ENCODE measurements at regions not wholly inside any gene's neighbourhood (a gene's known extent, or its start where the extent isn't known, plus 50 kb on each side); places are given as distances from the start of the nearest gene placed in this dataset.
A peak's percentile ranks its signal among the peaks of the same experiment; 100 is the strongest.

GRCh38 chr6:14065350-14065749 is 52.2 kb upstream of the CD83 start:
- Mint-ChIP-seq H3K9me3 (ENCODE audit: low read depth) (peaks cover 8% of the 10 kb centered on the region), H3K36me3 (ENCODE audit: low read depth) (no peaks in the 10 kb centered on the region), H3K27ac (ENCODE audit: unreplicated experiment) (no peak overlapping the region), H3K4me3 (ENCODE audit: unreplicated experiment) (no peak overlapping the region), H3K27me3 (ENCODE audit: low read depth) (no peaks in the 10 kb centered on the region), H3K4me1 (ENCODE audit: low read depth) (peaks cover 18% of the 10 kb centered on the region)
- no peak for DNase-seq (ENCODE audit: low spot score)
- TF ChIP-seq, protein P1, sequence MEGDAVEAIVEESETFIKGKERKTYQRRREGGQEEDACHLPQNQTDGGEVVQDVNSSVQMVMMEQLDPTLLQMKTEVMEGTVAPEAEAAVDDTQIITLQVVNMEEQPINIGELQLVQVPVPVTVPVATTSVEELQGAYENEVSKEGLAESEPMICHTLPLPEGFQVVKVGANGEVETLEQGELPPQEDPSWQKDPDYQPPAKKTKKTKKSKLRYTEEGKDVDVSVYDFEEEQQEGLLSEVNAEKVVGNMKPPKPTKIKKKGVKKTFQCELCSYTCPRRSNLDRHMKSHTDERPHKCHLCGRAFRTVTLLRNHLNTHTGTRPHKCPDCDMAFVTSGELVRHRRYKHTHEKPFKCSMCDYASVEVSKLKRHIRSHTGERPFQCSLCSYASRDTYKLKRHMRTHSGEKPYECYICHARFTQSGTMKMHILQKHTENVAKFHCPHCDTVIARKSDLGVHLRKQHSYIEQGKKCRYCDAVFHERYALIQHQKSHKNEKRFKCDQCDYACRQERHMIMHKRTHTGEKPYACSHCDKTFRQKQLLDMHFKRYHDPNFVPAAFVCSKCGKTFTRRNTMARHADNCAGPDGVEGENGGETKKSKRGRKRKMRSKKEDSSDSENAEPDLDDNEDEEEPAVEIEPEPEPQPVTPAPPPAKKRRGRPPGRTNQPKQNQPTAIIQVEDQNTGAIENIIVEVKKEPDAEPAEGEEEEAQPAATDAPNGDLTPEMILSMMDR (IDR thresholded peaks at IDR 0.05) = no peak

DNA sequence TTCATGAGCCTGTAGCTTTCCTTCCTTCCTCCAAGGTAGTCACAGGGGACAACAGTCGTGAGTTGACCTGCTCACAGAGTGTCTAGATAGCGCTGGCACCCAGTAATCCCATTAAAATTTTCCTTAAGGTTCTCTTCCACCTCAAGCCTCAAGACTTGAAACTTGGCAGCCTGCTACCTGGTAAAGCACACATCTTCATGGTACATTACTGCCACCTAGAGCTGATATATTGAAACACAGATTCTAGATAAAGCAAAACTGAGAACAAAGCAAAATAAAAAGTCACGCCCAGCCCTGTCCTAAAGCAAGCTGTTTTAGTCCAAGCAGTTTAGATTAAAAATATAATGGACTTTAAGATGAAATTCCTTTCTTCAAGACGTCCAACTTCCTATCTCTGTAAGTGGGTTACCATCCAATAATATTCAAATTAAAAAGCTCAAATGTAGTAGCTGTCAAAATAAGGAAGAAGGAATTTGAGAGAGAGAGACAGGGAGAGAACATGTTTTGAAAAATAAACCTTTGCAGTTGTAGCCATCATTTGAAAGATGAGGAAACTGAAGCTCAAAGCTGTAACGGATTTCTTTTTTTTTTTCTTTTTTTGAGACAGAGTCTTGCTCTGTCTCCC is 50.7 kb upstream of the CD83 start:
- Mint-ChIP-seq H3K36me3 (ENCODE audit: low read depth) (no peaks in the 10 kb centered on the region), H3K27ac (ENCODE audit: unreplicated experiment) (peak overlapping the region; percentile 66), H3K27me3 (ENCODE audit: low read depth) (no peaks in the 10 kb centered on the region), H3K4me1 (ENCODE audit: low read depth) (peaks cover 18% of the 10 kb centered on the region), H3K9me3 (ENCODE audit: low read depth) (peaks cover 8% of the 10 kb centered on the region), H3K4me3 (ENCODE audit: unreplicated experiment) (no peak overlapping the region)
- TF ChIP-seq, protein P1 (IDR thresholded peaks at IDR 0.05) = peak; percentile 89
- no peak for DNase-seq (ENCODE audit: low spot score)

GRCh38 chr6:14067656-14068055 is 49.9 kb upstream of the CD83 start:
- Mint-ChIP-seq H3K36me3 (ENCODE audit: low read depth) (no peaks in the 10 kb centered on the region), H3K27me3 (ENCODE audit: low read depth) (no peaks in the 10 kb centered on the region), H3K27ac (ENCODE audit: unreplicated experiment) (no peak overlapping the region), H3K4me1 (ENCODE audit: low read depth) (peaks cover 18% of the 10 kb centered on the region), H3K9me3 (ENCODE audit: low read depth) (peaks cover under 1% of the 10 kb centered on the region), H3K4me3 (ENCODE audit: unreplicated experiment) (no peak overlapping the region)
- DNase-seq (ENCODE audit: low spot score) = no peak
- TF ChIP-seq, protein P1 (IDR thresholded peaks at IDR 0.05) = no peak
